ENCODE measurements at regions not wholly inside any gene's neighbourhood (a gene's known extent, or its start where the extent isn't known, plus 50 kb on each side); places are given as distances from the start of the nearest gene placed in this dataset.

DNA sequence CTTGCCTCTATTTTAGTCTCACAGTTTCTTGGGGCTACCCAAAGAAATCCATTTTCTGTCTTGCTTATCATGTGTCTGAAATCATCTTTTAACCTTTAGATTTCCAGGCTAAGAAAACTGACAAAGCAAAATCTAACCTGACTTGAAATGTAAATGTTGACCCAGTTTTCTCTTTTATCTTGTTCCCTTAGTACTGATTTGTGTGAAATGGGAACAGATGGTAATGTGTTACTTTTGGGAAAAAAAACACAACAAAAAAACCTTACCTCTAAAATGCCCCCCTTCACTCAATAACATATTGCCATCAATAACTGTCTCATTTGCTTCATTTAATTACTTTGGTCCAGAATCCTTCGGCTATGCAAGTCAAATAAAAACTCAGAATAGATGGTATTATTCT is 383.2 kb upstream of the DCN start:
- ATAC-seq (ENCODE audit: insufficient read depth, low read depth) (no peak), DNase-seq (no peak)
- H3K9me3 ChIP-seq (ENCODE audit: insufficient read depth, low read length, severe bottlenecking), result no peaks in the 10 kb centered on the region
- peaks cover 10% of the 10 kb centered on the region for H3K4me1 ChIP-seq (ENCODE audit: insufficient read depth, low read length)
- no peaks in the 10 kb centered on the region for H3K27me3 ChIP-seq (ENCODE audit: insufficient read depth, low read length, poor library complexity)
- H3K9ac ChIP-seq (ENCODE audit: low read depth, low read length), result no peak overlapping the region
- H3K27ac ChIP-seq (ENCODE audit: low read length), result no peak overlapping the region
- no peak overlapping the region for H3K4me2 ChIP-seq (ENCODE audit: insufficient read depth, low read length)
- H3K36me3 ChIP-seq (ENCODE audit: insufficient read depth, low read length), result no peaks in the 10 kb centered on the region
- no peak overlapping the region for H2AFZ ChIP-seq (ENCODE audit: low read depth, low read length)
- no peaks in the 10 kb centered on the region for H3K79me2 ChIP-seq (ENCODE audit: insufficient read depth, low read length)
- H3K4me3 ChIP-seq (ENCODE audit: low read depth in 1 of 2, low read length in 2 of 2), result no peak overlapping the region
- no peak for TF ChIP-seq EZH2 (IDR thresholded peaks at IDR 0.05; ENCODE audit: borderline replicate concordance, low read depth, low read length, severe bottlenecking)
- TF ChIP-seq, protein P1, sequence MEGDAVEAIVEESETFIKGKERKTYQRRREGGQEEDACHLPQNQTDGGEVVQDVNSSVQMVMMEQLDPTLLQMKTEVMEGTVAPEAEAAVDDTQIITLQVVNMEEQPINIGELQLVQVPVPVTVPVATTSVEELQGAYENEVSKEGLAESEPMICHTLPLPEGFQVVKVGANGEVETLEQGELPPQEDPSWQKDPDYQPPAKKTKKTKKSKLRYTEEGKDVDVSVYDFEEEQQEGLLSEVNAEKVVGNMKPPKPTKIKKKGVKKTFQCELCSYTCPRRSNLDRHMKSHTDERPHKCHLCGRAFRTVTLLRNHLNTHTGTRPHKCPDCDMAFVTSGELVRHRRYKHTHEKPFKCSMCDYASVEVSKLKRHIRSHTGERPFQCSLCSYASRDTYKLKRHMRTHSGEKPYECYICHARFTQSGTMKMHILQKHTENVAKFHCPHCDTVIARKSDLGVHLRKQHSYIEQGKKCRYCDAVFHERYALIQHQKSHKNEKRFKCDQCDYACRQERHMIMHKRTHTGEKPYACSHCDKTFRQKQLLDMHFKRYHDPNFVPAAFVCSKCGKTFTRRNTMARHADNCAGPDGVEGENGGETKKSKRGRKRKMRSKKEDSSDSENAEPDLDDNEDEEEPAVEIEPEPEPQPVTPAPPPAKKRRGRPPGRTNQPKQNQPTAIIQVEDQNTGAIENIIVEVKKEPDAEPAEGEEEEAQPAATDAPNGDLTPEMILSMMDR (IDR thresholded peaks at IDR 0.05; ENCODE audit: borderline replicate concordance, extremely low read depth, low read length, poor library complexity, severe bottlenecking), result no peak
- no peaks in the 10 kb centered on the region for H4K20me1 ChIP-seq (ENCODE audit: insufficient read depth, low read length)

- no peaks in the 10 kb centered on the region for H3K27me3 ChIP-seq (ENCODE audit: insufficient read depth, low read length, poor library complexity)
- ATAC-seq (ENCODE audit: insufficient read depth, low read depth), result no peak
- no peak overlapping the region for H3K9ac ChIP-seq (ENCODE audit: low read depth, low read length)
- no peaks in the 10 kb centered on the region for H3K36me3 ChIP-seq (ENCODE audit: insufficient read depth, low read length)
- peaks cover 10% of the 10 kb centered on the region for H3K4me1 ChIP-seq (ENCODE audit: insufficient read depth, low read length)
- H2AFZ ChIP-seq (ENCODE audit: low read depth, low read length), result no peak overlapping the region
- H3K27ac ChIP-seq (ENCODE audit: low read length), result no peak overlapping the region
- no peaks in the 10 kb centered on the region for H3K9me3 ChIP-seq (ENCODE audit: insufficient read depth, low read length, severe bottlenecking)
- no peak overlapping the region for H3K4me3 ChIP-seq (ENCODE audit: low read depth in 1 of 2, low read length in 2 of 2)
- H4K20me1 ChIP-seq (ENCODE audit: insufficient read depth, low read length), result no peaks in the 10 kb centered on the region
- TF ChIP-seq EZH2 (IDR thresholded peaks at IDR 0.05; ENCODE audit: borderline replicate concordance, low read depth, low read length, severe bottlenecking), result no peak
- TF ChIP-seq, protein P1 (IDR thresholded peaks at IDR 0.05; ENCODE audit: borderline replicate concordance, extremely low read depth, low read length, poor library complexity, severe bottlenecking), result no peak
- no peak for DNase-seq
- no peaks in the 10 kb centered on the region for H3K79me2 ChIP-seq (ENCODE audit: insufficient read depth, low read length)
- no peak overlapping the region for H3K4me2 ChIP-seq (ENCODE audit: insufficient read depth, low read length)
Observed at GRCh38 chr12:91565246-91565645, 382.6 kb upstream of the DCN start.

- Histone ChIP-seq H3K4me2 (ENCODE audit: insufficient read depth, low read length) (no peak overlapping the region), H3K9ac (ENCODE audit: low read depth, low read length) (no peak overlapping the region), H3K4me3 (ENCODE audit: low read depth in 1 of 2, low read length in 2 of 2) (no peak overlapping the region), H2AFZ (ENCODE audit: low read depth, low read length) (peak overlapping the region; percentile 75), H4K20me1 (ENCODE audit: insufficient read depth, low read length) (no peaks in the 10 kb centered on the region), H3K36me3 (ENCODE audit: insufficient read depth, low read length) (no peaks in the 10 kb centered on the region), H3K27me3 (ENCODE audit: insufficient read depth, low read length, poor library complexity) (no peaks in the 10 kb centered on the region), H3K27ac (ENCODE audit: low read length) (no peak overlapping the region), H3K4me1 (ENCODE audit: insufficient read depth, low read length) (peaks cover 10% of the 10 kb centered on the region), H3K9me3 (ENCODE audit: insufficient read depth, low read length, severe bottlenecking) (no peaks in the 10 kb centered on the region), H3K79me2 (ENCODE audit: insufficient read depth, low read length) (no peaks in the 10 kb centered on the region)
- no peak for DNase-seq
- ATAC-seq (ENCODE audit: insufficient read depth, low read depth), result no peak
- no peak for TF ChIP-seq EZH2 (IDR thresholded peaks at IDR 0.05; ENCODE audit: borderline replicate concordance, low read depth, low read length, severe bottlenecking)
- TF ChIP-seq, protein P1 (IDR thresholded peaks at IDR 0.05; ENCODE audit: borderline replicate concordance, extremely low read depth, low read length, poor library complexity, severe bottlenecking), result no peak
Observed at GRCh38 chr12:91563011-91563765, 380.6 kb upstream of the DCN start.
